ENCODE measurements at regions not wholly inside any gene's neighbourhood (a gene's known extent, or its start where the extent isn't known, plus 50 kb on each side); places are given as distances from the start of the nearest gene placed in this dataset.

DNA sequence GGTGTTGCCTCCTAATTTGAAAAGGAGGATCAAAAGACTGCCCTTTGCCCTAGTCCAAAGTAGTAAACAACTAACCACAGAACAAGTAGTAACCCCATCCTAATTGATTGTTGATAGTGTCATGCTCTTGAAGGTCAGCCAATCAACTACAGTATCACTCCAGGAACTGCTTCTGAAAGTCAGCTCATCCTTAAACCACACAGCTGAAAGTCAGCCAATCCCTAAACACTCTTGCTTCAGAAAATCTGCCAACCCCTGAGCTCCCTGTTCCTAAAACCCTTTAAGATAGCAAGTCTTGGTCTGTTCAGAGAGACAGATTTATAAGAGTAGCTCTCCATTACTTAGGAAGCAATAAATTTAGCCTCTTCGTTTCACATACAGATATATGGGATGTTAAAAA lies 51.6 kb upstream of the CPO start:
- Histone ChIP-seq H4K20me1 (ENCODE audit: insufficient read depth, low read length) (no peaks in the 10 kb centered on the region), H3K4me1 (ENCODE audit: insufficient read depth, low read length) (no peaks in the 10 kb centered on the region), H3K4me2 (ENCODE audit: insufficient read depth, low read length) (no peak overlapping the region), H3K79me2 (ENCODE audit: insufficient read depth, low read length) (no peaks in the 10 kb centered on the region), H2AFZ (ENCODE audit: low read depth, low read length) (no peak overlapping the region), H3K9me3 (ENCODE audit: insufficient read depth, low read length, severe bottlenecking) (no peaks in the 10 kb centered on the region), H3K36me3 (ENCODE audit: insufficient read depth, low read length) (no peaks in the 10 kb centered on the region), H3K27ac (ENCODE audit: low read length) (no peak overlapping the region), H3K27me3 (ENCODE audit: insufficient read depth, low read length, poor library complexity) (no peaks in the 10 kb centered on the region), H3K4me3 (ENCODE audit: low read depth in 1 of 2, low read length in 2 of 2) (no peak overlapping the region), H3K9ac (ENCODE audit: low read depth, low read length) (no peak overlapping the region)
- DNase-seq (no peak), ATAC-seq (ENCODE audit: insufficient read depth, low read depth) (no peak)
- TF ChIP-seq EZH2 (IDR thresholded peaks at IDR 0.05; ENCODE audit: borderline replicate concordance, low read depth, low read length, severe bottlenecking) (no peak), CTCF (IDR thresholded peaks at IDR 0.05; ENCODE audit: borderline replicate concordance, extremely low read depth, low read length, poor library complexity, severe bottlenecking) (no peak)
